GM19463 (cell line): ENCODE measurements at regions not wholly inside any gene's neighbourhood (a gene's known extent, or its start where the extent isn't known, plus 50 kb on each side); places are given as distances from the start of the nearest gene placed in this dataset.
A peak's percentile ranks its signal among the peaks of the same experiment; 100 is the strongest.

Source experiments
- ATAC-seq: cut with Tn5 transposase; IDR thresholded peaks from one replicate; pipeline ENCODE4 v1.9.1; 2021; ENCODE audit warnings: mild to moderate bottlenecking, moderate library complexity; ENCODE audit not compliant: unreplicated experiment

DNA sequence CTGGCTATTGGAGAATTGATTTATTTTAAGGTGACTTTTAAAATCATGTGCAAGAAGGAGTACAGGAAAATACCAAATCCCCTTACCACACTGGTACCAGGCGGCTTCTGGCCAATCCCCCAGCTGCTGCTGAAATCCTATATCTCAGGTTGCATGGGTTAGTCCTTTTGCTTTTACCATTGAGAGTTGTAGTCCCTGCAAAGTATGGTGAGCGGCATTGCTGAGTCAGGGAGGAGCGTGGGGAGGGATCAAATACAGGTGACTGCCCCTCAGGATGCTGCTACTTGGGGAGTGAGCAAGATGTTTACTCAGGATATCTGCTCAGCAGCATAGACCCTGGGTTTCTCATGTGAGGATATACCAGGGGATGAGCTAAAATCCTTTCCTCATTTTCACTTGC is 131.9 kb upstream of the STAC start:
- no peak for ATAC-seq

- ATAC-seq, result no peak
Measured at GRCh38 chr3:36250191-36250590, 130.1 kb upstream of the STAC start.

- no peak for ATAC-seq
Measured at GRCh38 chr3:36257158-36257852, 123.0 kb upstream of the STAC start.

DNA sequence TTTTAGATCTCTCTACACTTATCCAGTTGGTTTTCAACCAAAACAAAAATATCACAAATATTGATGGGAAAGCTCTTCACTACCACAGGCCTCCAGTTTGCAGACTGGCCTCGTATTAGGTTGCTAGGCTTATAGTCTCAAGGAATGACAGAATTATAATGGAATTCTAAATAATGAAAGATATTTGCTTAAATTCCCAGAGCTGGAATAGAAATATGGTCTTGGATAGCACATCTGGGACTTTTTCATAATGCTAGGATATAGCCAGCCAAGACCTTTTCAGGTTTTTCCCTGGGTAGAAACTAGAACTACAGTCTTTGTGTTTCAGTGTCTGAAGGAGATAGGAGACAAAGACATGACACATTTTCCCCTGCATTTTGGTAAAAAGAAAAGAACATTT is 121.9 kb upstream of the STAC start:
- ATAC-seq, result no peak

DNA sequence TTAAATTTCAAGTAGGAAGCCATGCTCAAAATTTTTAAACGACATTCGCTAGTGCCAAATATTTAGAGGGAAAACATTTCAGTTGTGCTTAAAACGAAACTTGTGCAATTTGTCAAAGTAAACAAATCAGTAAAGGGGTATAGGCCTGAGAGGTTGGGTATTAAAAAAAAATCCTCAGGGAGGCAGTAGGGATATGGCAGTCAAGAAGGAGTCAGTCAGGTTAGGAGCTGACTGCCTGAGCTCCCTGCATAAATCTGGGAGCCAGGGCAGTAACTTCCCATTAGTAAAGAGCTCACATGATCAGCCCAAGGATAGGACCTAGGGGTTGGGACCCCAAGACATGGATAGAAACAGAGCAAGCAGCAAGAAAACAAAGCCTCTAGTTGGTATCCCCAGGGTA is 120.7 kb upstream of the STAC start:
- ATAC-seq, result no peak

- no peak for ATAC-seq
Measured at GRCh38 chr3:36269274-36269673, 111.0 kb upstream of the STAC start.

DNA sequence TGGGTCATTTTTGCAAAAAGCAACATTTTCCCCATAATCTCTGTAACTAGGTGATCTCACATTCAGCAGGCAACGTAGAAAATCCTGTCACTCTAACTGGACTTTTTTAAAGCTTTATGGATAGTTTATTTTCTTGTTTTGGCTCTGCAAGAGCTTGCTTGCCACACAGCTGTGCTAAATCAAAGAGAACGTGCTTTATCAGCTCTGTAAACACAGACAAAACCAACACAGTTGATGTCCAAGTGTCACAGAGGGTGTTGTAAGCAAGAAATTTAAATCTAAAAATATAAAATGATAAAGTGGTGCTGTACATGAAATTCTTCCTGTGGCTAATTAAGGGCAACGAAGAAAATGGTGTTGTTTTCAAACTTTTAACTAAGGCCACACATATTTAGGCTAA is 97.5 kb upstream of the STAC start:
- no peak for ATAC-seq

DNA sequence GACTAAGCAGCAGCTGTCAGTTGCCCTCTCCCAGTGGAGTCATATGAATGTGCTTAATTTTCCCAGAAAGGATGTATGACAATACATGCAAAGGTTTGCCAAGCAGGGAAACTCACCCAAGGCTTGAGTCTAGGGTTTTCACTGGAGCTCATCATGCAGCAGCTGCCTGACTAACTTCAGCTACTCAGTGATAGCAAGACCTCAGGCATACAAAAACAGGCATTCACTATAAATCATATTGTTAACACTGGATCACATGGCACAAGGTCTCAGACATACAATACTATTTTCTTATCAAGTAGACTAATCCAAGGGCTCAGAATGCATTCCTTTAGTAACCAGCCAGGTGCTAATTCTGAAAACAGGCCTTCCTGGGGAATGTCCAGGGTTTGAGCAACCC is 85.0 kb upstream of the STAC start:
- no peak for ATAC-seq

GRCh38 chr3:36297195-36297594 is 83.1 kb upstream of the STAC start:
- no peak for ATAC-seq

GRCh38 chr3:36298188-36298587 is 82.1 kb upstream of the STAC start:
- no peak for ATAC-seq

DNA sequence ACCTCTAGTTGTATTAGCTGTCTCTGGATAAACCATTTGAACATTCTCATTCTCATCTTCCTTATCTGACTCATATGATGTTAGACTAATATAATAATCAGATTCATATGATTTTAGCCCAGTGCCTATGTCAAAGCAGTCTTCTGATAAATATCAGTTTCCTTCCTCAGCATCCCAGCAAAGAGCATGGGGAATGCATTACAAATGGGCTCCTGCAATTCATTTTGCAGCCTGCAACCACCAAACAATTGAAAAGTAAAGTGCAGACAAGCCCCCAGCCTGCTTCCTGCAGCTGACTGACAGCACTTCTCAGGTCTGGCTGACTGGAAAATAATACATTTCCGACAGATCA is 78.2 kb upstream of the STAC start:
- no peak for ATAC-seq

DNA sequence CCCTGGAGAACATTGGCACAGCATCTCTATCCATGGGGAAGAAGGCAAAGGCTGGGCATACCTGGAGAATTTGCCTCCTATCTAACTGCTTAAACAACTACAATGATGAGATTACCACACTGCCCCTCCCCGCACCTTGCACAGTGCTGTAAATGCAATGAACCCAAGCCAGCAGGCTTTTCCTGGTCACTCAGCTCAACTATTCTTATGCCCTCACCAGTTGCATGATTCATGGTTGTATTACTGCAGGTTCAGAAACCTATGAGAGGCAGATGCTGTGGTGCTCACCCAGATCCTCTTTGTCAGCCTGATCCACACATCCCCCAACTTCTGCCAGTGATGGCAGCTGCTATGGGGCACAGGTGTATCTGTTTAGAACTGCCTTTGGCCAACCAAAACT is 77.7 kb upstream of the STAC start:
- ATAC-seq, result no peak

DNA sequence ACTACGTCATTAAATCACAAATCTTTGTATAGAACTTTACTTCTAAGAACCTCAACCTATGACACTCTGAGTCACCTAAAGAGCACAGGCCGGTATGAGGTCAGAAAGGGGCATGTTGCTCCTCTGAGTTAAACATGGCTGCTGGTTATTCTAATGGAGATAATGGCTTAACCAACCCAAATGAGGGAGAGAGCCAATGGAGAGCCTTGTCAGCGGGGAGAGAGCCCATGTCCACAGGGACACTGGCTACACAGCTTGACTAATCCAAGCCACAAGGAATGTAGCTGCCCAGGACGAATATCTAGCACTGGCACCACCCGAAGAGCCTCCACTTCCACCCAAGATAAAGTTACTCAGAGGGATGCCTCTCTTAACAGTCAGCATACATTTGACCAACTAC is 77.0 kb upstream of the STAC start:
- no peak for ATAC-seq

- no peak for ATAC-seq
Measured at GRCh38 chr3:36305929-36306520, 74.3 kb upstream of the STAC start.

DNA sequence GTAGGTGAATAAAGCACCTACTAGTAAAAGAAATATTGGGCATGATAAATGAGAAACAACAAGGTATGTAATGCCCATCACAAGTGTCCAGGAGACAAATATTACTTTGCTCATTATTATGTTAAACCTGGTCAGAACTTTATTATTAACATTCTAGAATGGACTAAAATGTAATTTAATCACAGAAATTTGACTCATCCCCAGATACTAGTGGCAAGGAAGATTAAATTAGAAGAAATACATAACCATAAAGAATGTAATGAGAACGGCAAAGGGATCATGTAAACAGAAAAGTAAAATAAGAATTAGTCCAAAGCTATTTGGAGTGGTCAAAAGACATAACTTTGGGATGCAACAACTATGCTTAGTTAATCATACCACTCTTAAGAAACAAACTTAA is 71.2 kb upstream of the STAC start:
- ATAC-seq, result no peak

- ATAC-seq, result no peak
Measured at GRCh38 chr3:36312351-36312750, 68.0 kb upstream of the STAC start.

DNA sequence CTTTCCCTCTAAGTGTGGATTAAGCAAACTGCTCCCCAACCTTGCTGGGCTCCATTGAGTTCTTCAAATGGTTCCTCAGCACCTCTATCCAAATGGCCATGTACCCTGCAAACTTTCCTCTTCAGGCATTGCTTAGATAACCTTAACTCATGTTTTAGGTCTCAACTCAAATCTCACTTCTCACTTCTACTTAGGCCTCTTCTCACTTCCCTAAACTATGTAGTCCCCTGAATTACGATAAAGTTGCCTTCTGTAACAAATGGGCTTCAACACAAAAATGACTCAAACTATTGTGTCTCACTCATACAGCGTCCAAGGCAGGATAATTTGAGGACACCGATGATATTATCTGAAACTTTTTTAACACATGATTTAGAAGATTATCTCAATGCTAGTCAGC is 62.4 kb upstream of the STAC start:
- peak; percentile 84 for ATAC-seq

DNA sequence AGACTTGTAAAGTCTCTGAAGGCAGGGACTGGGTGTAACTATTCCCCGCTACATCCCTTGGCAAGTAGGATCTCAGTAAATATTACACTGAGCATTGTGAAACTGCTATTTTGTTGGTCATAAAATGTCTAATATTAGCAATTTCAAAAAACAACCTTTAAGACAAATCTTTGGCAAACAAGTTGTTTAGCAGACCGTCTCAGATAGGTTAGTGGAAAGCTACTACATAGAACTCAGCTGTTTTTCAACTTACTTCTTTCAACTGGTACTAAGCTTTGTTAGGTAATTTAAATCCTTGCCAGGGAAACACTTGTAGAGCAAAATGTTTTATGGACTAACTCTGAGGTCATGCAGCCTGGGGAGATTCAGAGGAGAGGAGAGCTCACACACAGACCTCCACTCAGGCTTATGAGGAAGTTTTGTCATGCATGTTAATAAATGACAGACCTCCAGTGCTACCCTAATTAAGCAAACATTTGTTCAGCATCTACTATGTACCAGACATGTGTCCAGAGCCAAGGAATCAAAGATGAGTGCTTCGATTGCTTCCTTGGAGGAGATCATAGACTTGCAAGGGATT is 61.6 kb upstream of the STAC start:
- ATAC-seq, result no peak

DNA sequence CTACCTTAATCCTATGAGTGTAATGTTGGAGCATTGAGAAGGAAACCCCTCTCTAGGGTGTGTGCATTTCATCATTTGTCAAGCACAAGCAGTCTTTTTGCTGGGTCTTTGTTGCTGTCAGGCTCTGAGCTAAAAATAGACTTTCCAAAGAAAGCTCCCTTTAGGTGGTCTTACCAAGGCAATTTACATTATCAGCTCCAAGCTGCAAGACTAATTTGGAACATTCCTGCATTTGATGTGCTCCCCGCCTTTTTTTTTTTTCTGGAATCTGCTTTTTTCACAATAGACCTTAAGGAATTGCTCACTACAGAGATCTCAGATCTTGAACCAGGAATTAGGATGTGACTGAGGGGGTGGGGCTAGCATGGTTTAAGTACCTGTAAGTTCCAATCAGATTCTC is 60.6 kb upstream of the STAC start:
- ATAC-seq, result no peak
